ENCODE measurements at regions not wholly inside any gene's neighbourhood (a gene's known extent, or its start where the extent isn't known, plus 50 kb on each side); places are given as distances from the start of the nearest gene placed in this dataset.

DNA sequence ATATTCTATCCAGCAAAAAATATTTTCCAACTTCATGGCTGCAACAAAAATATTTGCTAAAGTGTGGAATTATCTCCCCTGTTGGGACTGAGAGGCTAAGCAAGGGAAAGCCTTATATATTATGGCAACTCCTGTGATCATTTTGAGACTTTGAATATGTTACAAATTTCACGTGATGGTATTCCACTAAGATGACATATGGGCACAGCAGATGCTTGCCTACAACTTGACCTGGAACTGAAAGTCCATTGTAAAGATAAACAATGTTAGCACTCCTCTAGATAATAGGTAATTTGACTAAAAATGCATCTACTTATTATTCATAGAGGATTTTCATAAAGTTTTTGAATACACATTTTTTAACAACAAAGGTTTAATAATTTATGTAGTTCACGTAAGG, 1141.5 kb upstream of the CDH6 start:
- TF ChIP-seq, protein P1, sequence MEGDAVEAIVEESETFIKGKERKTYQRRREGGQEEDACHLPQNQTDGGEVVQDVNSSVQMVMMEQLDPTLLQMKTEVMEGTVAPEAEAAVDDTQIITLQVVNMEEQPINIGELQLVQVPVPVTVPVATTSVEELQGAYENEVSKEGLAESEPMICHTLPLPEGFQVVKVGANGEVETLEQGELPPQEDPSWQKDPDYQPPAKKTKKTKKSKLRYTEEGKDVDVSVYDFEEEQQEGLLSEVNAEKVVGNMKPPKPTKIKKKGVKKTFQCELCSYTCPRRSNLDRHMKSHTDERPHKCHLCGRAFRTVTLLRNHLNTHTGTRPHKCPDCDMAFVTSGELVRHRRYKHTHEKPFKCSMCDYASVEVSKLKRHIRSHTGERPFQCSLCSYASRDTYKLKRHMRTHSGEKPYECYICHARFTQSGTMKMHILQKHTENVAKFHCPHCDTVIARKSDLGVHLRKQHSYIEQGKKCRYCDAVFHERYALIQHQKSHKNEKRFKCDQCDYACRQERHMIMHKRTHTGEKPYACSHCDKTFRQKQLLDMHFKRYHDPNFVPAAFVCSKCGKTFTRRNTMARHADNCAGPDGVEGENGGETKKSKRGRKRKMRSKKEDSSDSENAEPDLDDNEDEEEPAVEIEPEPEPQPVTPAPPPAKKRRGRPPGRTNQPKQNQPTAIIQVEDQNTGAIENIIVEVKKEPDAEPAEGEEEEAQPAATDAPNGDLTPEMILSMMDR (IDR thresholded peaks at IDR 0.05), result no peak

DNA sequence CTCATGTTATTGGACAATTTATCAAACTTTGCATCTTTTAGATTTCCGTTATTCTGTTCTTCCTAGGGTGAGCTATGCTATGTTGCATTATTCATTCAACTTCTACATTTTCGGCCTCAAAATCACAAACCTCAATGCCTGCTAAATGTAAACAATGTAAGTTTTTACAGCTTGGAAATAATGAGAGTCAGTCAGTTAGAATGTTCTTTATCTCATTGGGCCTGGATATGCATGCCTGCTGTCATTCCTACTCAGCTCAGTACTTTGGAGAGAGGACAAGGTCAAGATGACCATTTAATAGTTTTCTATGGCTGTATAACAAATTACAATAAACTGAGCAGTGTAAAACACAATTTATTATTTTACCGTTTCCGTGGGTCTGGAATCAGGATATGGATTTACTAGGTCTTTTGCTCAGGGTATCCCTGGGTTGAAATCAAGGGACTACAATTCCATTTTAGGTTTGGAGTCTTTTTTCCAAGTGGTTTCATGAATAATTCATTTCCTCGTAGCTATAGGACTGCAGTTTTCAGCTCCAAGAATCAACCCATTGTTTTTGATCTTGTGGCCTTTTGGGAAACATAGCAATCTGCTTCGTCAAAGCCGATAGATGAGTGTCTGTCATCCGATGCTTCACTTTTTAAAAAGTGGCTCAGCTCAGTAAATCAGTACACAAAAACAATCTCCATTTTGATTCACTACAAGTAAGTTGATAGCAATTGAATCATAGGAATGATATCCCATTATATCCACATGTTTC, 1143.2 kb upstream of the CDH6 start:
- TF ChIP-seq, protein P1 (IDR thresholded peaks at IDR 0.05), result no peak

DNA sequence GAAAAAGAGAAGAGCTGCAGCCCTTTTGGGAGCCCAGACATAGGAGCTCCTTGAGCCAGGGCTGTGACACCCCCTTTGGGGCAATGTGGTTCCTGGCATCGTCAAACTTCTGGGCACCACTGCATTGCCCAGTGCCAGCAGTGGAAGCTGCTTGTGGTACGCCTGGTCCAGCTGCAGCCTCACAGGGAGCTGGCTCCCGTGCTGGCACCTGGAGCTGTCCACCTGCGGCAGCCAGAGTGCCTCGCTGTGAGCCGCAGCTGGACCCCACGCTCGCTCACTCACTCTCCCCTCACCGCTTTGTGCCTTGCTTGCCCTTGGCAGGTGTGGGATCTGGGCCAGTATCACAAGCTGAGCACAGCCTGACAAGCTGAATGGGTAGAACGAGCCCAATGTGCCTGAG, 1150.8 kb upstream of the CDH6 start:
- TF ChIP-seq, protein P1 (IDR thresholded peaks at IDR 0.05), result no peak

DNA sequence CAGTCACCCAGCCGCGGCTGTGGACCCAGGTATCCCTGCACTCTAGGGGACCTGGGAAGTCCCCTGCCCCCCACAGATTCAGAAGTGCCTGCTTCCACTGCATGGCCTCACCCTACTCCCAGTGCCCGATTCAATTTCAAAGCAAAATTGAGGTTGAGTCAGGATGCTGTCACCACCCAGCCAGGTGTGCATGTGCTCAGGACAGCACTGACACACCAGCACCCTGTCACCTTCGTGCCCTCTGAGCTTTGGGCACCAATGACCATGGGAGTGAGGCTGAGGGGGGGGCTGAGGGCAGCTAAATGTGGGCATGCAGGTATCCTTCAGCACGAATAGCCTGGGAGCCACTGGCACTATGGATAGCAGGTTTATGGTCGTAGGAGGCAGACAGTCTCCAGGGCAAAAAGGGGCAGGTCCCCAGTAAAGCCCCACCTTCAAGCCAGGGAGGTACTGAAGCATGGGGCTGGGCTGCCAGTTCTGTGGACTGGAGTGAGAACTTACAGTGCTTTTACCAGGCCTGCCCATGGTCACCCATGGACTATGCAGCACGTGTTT, 1151.6 kb upstream of the CDH6 start:
- TF ChIP-seq, protein P1 (IDR thresholded peaks at IDR 0.05), result no peak

DNA sequence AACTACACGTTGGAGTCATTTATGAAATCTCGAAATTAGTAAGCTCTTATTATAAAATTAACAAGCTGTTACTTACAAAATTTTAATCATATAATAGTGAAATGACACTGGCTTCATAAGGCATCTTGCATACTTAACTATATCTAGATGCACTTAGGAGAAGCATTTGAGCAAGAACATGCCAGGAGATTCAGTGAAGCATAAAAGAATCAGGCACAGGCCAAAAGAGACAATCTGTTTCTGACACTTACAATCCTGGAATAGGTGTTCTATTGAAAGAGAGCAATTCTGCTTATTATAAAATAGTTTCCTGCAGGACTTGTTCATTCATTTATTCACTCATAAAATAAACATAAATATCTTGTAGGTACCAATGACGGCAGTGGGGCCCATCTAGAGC, 1152.2 kb upstream of the CDH6 start:
- TF ChIP-seq, protein P1 (IDR thresholded peaks at IDR 0.05), result no peak

DNA sequence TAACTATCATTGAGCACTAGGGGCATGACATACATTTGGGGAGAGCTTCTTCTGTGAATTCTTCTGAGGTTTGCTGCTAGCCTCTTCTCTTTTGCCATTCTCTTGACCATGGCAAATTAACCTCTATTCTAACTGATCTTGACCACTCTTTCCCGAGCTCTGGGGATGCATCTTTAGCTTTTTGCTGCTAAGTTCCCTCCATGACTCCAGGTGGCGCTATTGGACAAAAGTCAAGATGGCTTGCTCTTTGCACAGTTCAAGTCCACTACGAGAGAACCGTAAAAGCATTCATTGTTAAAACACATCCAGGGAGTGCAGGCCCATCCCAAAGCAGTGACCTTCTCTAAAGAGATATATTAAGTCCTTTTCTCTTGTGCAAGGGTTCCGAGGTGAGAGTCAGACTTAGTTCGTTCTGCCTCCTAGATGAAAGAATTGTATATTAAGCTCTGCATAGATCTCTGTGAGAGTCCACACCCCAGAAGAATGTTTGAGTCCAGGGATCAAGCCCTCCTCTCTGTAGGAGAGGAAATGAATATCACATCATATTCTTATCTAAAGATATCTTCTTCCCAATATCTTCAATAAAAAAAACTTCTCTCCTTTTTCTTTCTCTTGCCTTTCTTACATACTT, 1152.9 kb upstream of the CDH6 start:
- TF ChIP-seq, protein P1 (IDR thresholded peaks at IDR 0.05), result peak; percentile 88

DNA sequence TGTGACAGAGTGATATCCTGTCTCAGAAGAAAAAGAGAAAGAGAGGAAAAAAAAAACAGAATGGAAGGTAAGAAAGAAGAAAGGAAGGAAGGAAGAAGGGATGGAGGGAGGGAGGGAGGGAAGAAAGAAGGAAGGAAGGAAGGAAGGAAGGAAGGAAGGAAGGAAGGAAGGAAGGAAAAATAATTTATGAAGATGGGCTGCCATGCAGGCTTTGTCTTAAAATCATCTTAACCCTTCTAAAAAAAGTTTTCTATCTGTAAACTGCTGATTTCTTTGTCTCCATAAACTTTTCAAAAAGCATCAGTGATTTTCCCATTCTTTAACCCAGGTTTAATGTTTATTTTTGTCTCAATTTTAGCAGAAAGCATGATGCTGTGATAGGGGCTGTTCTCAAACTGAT, 1154.1 kb upstream of the CDH6 start:
- TF ChIP-seq, protein P1 (IDR thresholded peaks at IDR 0.05), result no peak
